GM12878 (cell line): ENCODE measurements at regions not wholly inside any gene's neighbourhood (a gene's known extent, or its start where the extent isn't known, plus 50 kb on each side); places are given as distances from the start of the nearest gene placed in this dataset.

ENCODE experiments used
- ATAC-seq: fragments of 200-7000 bp; cut with Tn5 transposase; 3 replicates; pipeline ENCODE4 v1.9.1; 2020; ENCODE audit warnings: mild to moderate bottlenecking, moderate library complexity
- BruUV-seq: library from RNA; stranded (reverse); fragments of 400-500 nt; replicated peaks from 2 replicates; lab custom pipeline; 2021; lab: Mats Ljungman, UMichigan
- CTCF ChIA-PET: fragments of 300-600 bp; sonication (Branson Sonifier 250); formaldehyde crosslinking; extraction: SDS; loops from one replicate; lab custom pipeline; 2021; ENCODE audit warnings: inconsistent platforms; lab: Yijun Ruan, JAX
- POLR2A ChIA-PET: fragments of 350-600 bp; formaldehyde crosslinking; extraction: SDS; loops from one replicate; lab custom pipeline; 2021; ENCODE audit warnings: inconsistent platforms; lab: Charles Lee
- RAD21 ChIA-PET: fragments of 300-600 bp; sonication (Branson Sonifier 250); formaldehyde crosslinking; loops from one replicate; lab custom pipeline; 2023; ENCODE audit warnings: antibody characterized with exemption; ENCODE audit not compliant: unreplicated experiment; lab: Charles Lee
- SMC1A ChIA-PET: fragments of 300-600 bp; sonication (Branson Sonifier 250); formaldehyde crosslinking; loops from one replicate; lab custom pipeline; 2023; ENCODE audit not compliant: unreplicated experiment, uncharacterized antibody; lab: Charles Lee
- DNase-seq: peaks from one replicate; pipeline ENCODE4 v3.0.0-alpha.2; 2011; ENCODE audit warnings: low read depth, low spot score
- FAIRE-seq: peaks from 3 replicates; lab custom pipeline; 2011; peaks lifted over from hg19 to GRCh38; lab: Jason Lieb, UNC
- H2AFZ ChIP-seq: 2 replicates; pipeline ENCODE4 v1.6.0; 2011; ENCODE audit warnings: low read depth, low read length, control low read depth; ENCODE audit not compliant: control insufficient read depth
- H3K27ac ChIP-seq: 2 replicates; pipeline ENCODE4 v1.5.1; 2011; ENCODE audit warnings: control low read depth; ENCODE audit not compliant: control insufficient read depth, insufficient read depth
- H3K27me3 ChIP-seq, 2 experiments: replicated peaks in 1 of 2; 2 replicates each; pipeline versions ENCODE4 v1.6.0 to v1.6.1; 2011; ENCODE audit warnings: low read length in 1 of 2; ENCODE audit not compliant: control insufficient read depth in 2 of 2, insufficient read depth in 2 of 2
- H3K36me3 ChIP-seq, 2 experiments: 2 replicates each; pipeline ENCODE4 v1.5.1; 2011; ENCODE audit warnings: low read length in 1 of 2; ENCODE audit not compliant: control insufficient read depth in 2 of 2, insufficient read depth in 2 of 2
- H3K4me1 ChIP-seq: 2 replicates; pipeline ENCODE4 v1.6.1; 2011; ENCODE audit warnings: mild to moderate bottlenecking, low read length, moderate library complexity, mixed read lengths; ENCODE audit not compliant: control insufficient read depth, insufficient read depth
- H3K4me2 ChIP-seq: 2 replicates; pipeline ENCODE4 v1.6.0; 2011; ENCODE audit warnings: control low read depth; ENCODE audit not compliant: control insufficient read depth, insufficient read depth
- H3K4me3 ChIP-seq: fragments of 200-600 bp; sonication (generic); 2 replicates; pipeline ENCODE4 v1.5.1; 2016
- H3K79me2 ChIP-seq: 2 replicates; pipeline ENCODE4 v1.6.0; 2011; ENCODE audit warnings: low read length; ENCODE audit not compliant: control insufficient read depth, insufficient read depth
- H3K9ac ChIP-seq: 2 replicates; pipeline ENCODE4 v1.8.0; 2011; ENCODE audit warnings: low read length, control low read depth, mixed read lengths; ENCODE audit not compliant: control insufficient read depth, insufficient read depth
- H3K9me3 ChIP-seq: replicated peaks from 3 replicates; pipeline ENCODE4 v1.5.1; 2011; ENCODE audit warnings: mild to moderate bottlenecking, low read length; ENCODE audit not compliant: control insufficient read depth, insufficient read depth
- H4K20me1 ChIP-seq: 2 replicates; pipeline ENCODE4 v1.6.0; 2011; ENCODE audit not compliant: control insufficient read depth, insufficient read depth
- FOXM1 ChIP-seq: IDR thresholded peaks from 2 replicates; pipeline ENCODE4 v1.6.1; 2012; ENCODE audit warnings: low read depth, mild to moderate bottlenecking, inconsistent platforms, low read length, moderate library complexity
- MEF2A ChIP-seq: IDR thresholded peaks from 2 replicates; pipeline ENCODE4 v1.6.1; 2011; ENCODE audit warnings: low read depth, mild to moderate bottlenecking, low read length, moderate library complexity; ENCODE audit not compliant: insufficient read depth
- NR2C1 ChIP-seq: fragments of 450-650 bp; IDR thresholded peaks from 2 replicates; pipeline ENCODE4 v1.6.1; 2017; ENCODE audit warnings: antibody characterized with exemption, mild to moderate bottlenecking, moderate library complexity
- TARDBP ChIP-seq: IDR thresholded peaks from 2 replicates; pipeline ENCODE4 v1.6.1; 2016; ENCODE audit warnings: borderline replicate concordance
- ZNF24 ChIP-seq: fragments of 450-650 bp; IDR thresholded peaks from 2 replicates; pipeline ENCODE4 v1.6.1; 2017; ENCODE audit warnings: antibody characterized with exemption, mild to moderate bottlenecking
- WGBS: methylation state at CpG from one replicate; pipeline ENCODE4 v1.1.6; 2016; ENCODE audit warnings: low lambda C conversion rate; ENCODE audit not compliant: insufficient replicate concordance, insufficient coverage; ENCODE audit errors: missing lambda C conversion rate; 5-methylcytosine and 5-hydroxymethylcytosine counted together
- in situ Hi-C: fragments of 300-500 bp; cut with MboI; formaldehyde crosslinking; loops from 9 replicates; pipeline ENCODE4 v1.14.3; 2018; ENCODE audit warnings: mixed read lengths
- intact Hi-C: fragments of 100-400 bp; cut with micrococcal nuclease; formaldehyde crosslinking; loops from one replicate; pipeline ENCODE4 v1.14.2; 2022; ENCODE audit not compliant: unreplicated experiment
- TF ChIP-seq, protein P1 (sequence below): fragments of 150-350 bp; IDR thresholded peaks from 2 replicates; pipeline ENCODE4 v1.6.1; 2014; ENCODE audit warnings: mild to moderate bottlenecking, low read depth, low read length

DNA sequence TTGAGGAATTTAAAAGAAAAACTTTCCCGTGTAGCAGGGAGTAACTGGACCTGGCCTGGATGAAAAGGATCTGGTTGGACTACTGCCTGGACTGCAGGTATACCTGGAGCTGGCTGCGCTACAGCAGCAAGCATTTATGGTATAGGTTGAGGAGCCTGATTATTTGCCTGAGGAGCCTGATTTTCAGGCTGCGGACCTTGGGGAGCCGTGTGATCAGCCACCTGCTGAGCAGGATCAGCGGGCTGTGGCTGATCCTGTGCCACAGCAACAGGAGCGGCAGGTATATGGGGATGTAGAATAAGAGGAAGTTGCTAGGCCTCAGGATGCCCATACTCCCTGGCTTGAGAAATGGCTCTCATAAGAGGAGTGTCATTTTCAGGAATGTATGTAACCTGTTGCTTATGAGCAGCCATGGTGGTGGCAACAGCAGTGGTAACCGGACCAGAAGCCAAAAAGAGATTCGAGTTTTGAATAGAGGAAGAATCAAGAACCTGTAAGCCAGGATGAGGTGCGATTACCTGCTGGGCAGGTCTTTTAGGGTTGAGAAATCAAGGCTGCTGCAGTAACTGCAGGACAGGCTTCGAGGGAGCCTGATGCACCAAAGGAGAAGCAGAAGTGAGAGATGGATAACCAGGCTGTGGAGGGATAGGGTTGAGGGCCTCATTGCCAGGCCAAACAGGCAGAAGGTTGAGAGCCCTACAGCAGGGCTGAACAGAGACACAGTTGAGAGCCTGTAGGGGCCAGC lies 60.9 kb upstream of the ARL4D start (continued):
- TF ChIP-seq, protein P1, sequence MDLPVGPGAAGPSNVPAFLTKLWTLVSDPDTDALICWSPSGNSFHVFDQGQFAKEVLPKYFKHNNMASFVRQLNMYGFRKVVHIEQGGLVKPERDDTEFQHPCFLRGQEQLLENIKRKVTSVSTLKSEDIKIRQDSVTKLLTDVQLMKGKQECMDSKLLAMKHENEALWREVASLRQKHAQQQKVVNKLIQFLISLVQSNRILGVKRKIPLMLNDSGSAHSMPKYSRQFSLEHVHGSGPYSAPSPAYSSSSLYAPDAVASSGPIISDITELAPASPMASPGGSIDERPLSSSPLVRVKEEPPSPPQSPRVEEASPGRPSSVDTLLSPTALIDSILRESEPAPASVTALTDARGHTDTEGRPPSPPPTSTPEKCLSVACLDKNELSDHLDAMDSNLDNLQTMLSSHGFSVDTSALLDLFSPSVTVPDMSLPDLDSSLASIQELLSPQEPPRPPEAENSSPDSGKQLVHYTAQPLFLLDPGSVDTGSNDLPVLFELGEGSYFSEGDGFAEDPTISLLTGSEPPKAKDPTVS, result no peak
- TF ChIP-seq ZNF24 (no peak), NR2C1 (no peak)

DNA sequence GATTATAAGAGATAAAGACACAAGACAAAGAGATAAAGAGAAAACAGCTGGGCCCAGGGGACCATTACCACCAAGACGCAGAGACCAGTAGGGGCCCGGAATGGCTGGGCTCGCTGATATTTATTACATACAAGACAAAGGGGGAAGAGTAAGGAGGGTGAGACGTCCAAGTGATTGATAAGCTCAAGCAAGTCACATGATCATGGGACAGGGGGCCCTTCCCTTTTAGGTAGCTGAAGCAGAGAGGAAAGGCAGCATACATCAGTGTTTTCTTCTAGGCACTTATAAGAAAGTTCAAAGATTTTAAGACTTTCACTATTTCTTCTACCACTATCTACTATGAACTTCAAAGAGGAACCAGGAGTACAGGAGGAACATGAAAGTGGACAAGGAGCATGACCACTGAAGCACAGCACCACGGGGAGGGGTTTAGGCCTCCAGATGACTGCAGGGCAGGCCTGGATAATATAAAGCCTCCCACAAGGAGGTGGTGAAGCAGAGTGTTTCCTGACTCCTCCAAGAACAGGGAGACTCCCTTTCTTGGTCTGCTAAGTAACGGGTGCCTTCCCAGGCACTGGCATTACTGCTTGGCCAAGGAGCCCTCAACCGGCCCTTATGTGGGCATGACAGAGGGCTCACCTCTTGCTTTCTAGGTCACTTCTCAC lies 63.9 kb upstream of the ARL4D start:
- H4K20me1 ChIP-seq, result no peaks in the 10 kb centered on the region

More for the DNA sequence above, 63.9 kb upstream of the ARL4D start:
- SMC1A ChIA-PET, result interaction anchor here (0.7 to 1.4 kb wide), 2 partner anchors 25 to 163 kb away, joined by 3 to 5 read pairs; no protein-coding TSS in a partner anchor
- ATAC-seq (no peak), DNase-seq (no peak), FAIRE-seq (no peak)
- H3K27me3 ChIP-seq, result no peaks in the 10 kb centered on the region
- no peak overlapping the region for H3K4me3 ChIP-seq
- intact Hi-C loops (loop anchor here (5.0 kb wide), 1 partner anchor 313 kb away; the partner anchor contains the start of gene VAT1), in situ Hi-C loops (loop anchor here (5.0 kb wide), 1 partner anchor 323 kb away; no protein-coding TSS in a partner anchor)
- POLR2A ChIA-PET, result interaction anchor here (0.6 to 1.2 kb wide), 2 partner anchors 166 to 210 kb away, joined by 3 to 7 read pairs; partner anchors contain the start of gene BRCA1
- RAD21 ChIA-PET, result interaction anchor here (0.6 to 2.3 kb wide), 9 partner anchors 19 to 387 kb away, joined by 3 to 8 read pairs (median 5); partner anchors contain the start of genes DHX8, PTGES3L, RND2 and RPL27
- H2AFZ ChIP-seq, result no peak overlapping the region
- no peak overlapping the region for H3K27ac ChIP-seq
- BruUV-seq, result no TSS peak
- CTCF ChIA-PET, result interaction anchor here (0.6 to 2.9 kb wide), 18 partner anchors 8 to 511 kb away, joined by 3 to 16 read pairs (median 5); partner anchors contain the start of genes BECN1, DHX8, IFI35 and NBR1
- H3K9ac ChIP-seq, result no peak overlapping the region
- 0 out of 2 replicates have a peak overlapping the region, but pooled peaks have one; percentile 69 for H3K4me2 ChIP-seq
- no peaks in the 10 kb centered on the region for H3K36me3 ChIP-seq
- no peaks in the 10 kb centered on the region for H3K79me2 ChIP-seq
- peaks cover 15% of the 10 kb centered on the region for H3K4me1 ChIP-seq
- 30% methylated on average over 7 of the region's 7 CpGs for WGBS
- no peaks in the 10 kb centered on the region for H3K9me3 ChIP-seq
- TF ChIP-seq FOXM1, result no peak
- no peak for TF ChIP-seq MEF2A
- TF ChIP-seq TARDBP, result no peak
